CD14-positive monocyte (primary cell): ENCODE measurements at regions not wholly inside any gene's neighbourhood (a gene's known extent, or its start where the extent isn't known, plus 50 kb on each side); places are given as distances from the start of the nearest gene placed in this dataset.
A peak's percentile ranks its signal among the peaks of the same experiment; 100 is the strongest.
"Not testable (repeated sequence)": the region's sequence is repeated elsewhere in the genome, so short reads cannot be mapped to it uniquely, and the experiment has no call there.

Source experiments
- DNase-seq, 3 donors: peaks; one replicate each; pipeline ENCODE4 v3.0.0-alpha.2; 2011 to 2022
- H2AFZ ChIP-seq: 2 replicates; pipeline ENCODE4 v1.6.0; 2012; ENCODE audit warnings: mild to moderate bottlenecking, low read depth, low read length, inconsistent platforms; ENCODE audit not compliant: insufficient read depth, poor library complexity, severe bottlenecking
- H3K27ac ChIP-seq, 2 donors: 1 replicate in 1 of 2; 2 replicates in 1 of 2; pipeline ENCODE4 v1.5.1; 2012 to 2013; ENCODE audit warnings: low read length in 2 of 2, control low read depth in 1 of 2, inconsistent platforms in 1 of 2, low read depth in 1 of 2, mild to moderate bottlenecking in 1 of 2
- H3K27me3 ChIP-seq, 2 donors: one replicate each; pipeline versions ENCODE4 v1.6.0 to v1.6.1; 2011 to 2013; ENCODE audit warnings: low read length in 2 of 2; ENCODE audit not compliant: control insufficient read depth in 2 of 2, insufficient read depth in 2 of 2
- H3K36me3 ChIP-seq, 2 donors: replicated peaks in 1 of 2; 1 replicate in 1 of 2; 2 replicates in 1 of 2; pipeline versions ENCODE4 v1.5.1 to v1.6.1; 2012 to 2013; ENCODE audit warnings: low read length in 2 of 2, control low read depth in 1 of 2, inconsistent platforms in 1 of 2, mild to moderate bottlenecking in 1 of 2; ENCODE audit not compliant: insufficient read depth in 2 of 2, control insufficient read depth in 1 of 2
- H3K4me1 ChIP-seq, 2 donors: 1 replicate in 1 of 2; 2 replicates in 1 of 2; pipeline versions ENCODE4 v1.5.1 to v1.6.1; 2012 to 2013; ENCODE audit warnings: low read length in 2 of 2, control low read depth in 1 of 2, inconsistent platforms in 1 of 2, mild to moderate bottlenecking in 1 of 2, moderate library complexity in 1 of 2; ENCODE audit not compliant: insufficient read depth in 2 of 2, control insufficient read depth in 1 of 2
- H3K4me2 ChIP-seq: replicated peaks from 2 replicates; pipeline ENCODE3; 2012; ENCODE audit warnings: low read length, moderate library complexity, mild to moderate bottlenecking; ENCODE audit not compliant: poor library complexity, severe bottlenecking; ENCODE audit errors: extremely low read depth
- H3K4me3 ChIP-seq, 3 experiments: fragments of 200-600 bp in 1 of 3; sonication (generic) in 1 of 3; replicated peaks in 1 of 3; 1 replicate in 2 of 3; 2 replicates in 1 of 3; pipeline ENCODE4 v1.5.1; 2011 to 2013; ENCODE audit warnings: low read length in 3 of 3, mild to moderate bottlenecking in 3 of 3, control low read depth in 2 of 3, low read depth in 2 of 3, inconsistent platforms in 1 of 3, moderate library complexity in 1 of 3
- H3K79me2 ChIP-seq: 2 replicates; pipeline ENCODE4 v1.6.0; 2012; ENCODE audit warnings: mild to moderate bottlenecking, control low read depth, inconsistent platforms, low read length, moderate library complexity; ENCODE audit not compliant: insufficient read depth
- H3K9ac ChIP-seq: 2 replicates; pipeline ENCODE4 v1.6.0; 2017; ENCODE audit warnings: low read length, mild to moderate bottlenecking; ENCODE audit not compliant: insufficient read depth, poor library complexity, severe bottlenecking
- H3K9me3 ChIP-seq, 2 donors: replicated peaks in 1 of 2; 1 replicate in 1 of 2; 2 replicates in 1 of 2; pipeline versions ENCODE4 v1.5.1 to v1.6.1; 2012 to 2013; ENCODE audit warnings: low read length in 2 of 2, control low read depth in 1 of 2; ENCODE audit not compliant: control insufficient read depth in 1 of 2, insufficient read depth in 1 of 2
- H4K20me1 ChIP-seq: 2 replicates; pipeline ENCODE4 v1.6.0; 2012; ENCODE audit warnings: mild to moderate bottlenecking, low read length, control low read depth, moderate library complexity; ENCODE audit not compliant: insufficient read depth
- H3K27ac Mint-ChIP-seq, 7 donors: one replicate each; pipeline ENCODE4 v1.8.0; 2020; ENCODE audit warnings: mild to moderate bottlenecking in 7 of 7, mixed read lengths in 7 of 7, moderate library complexity in 6 of 7, inconsistent platforms in 2 of 7
- H3K27me3 Mint-ChIP-seq, 3 donors: one replicate each; pipeline ENCODE4 v1.8.0; 2021 to 2022; ENCODE audit warnings: low read depth in 3 of 3, mild to moderate bottlenecking in 3 of 3, mixed read lengths in 3 of 3, moderate library complexity in 3 of 3, inconsistent platforms in 1 of 3
- H3K36me3 Mint-ChIP-seq, 2 donors: one replicate each; pipeline ENCODE4 v1.8.0; 2020; ENCODE audit warnings: mixed read lengths in 2 of 2, inconsistent platforms in 1 of 2, mild to moderate bottlenecking in 1 of 2
- H3K4me1 Mint-ChIP-seq: one replicate; pipeline ENCODE4 v1.8.0; 2020; ENCODE audit warnings: mild to moderate bottlenecking, mixed read lengths
- H3K4me3 Mint-ChIP-seq, 2 donors: one replicate each; pipeline ENCODE4 v1.8.0; 2020; ENCODE audit warnings: mild to moderate bottlenecking in 2 of 2, mixed read lengths in 2 of 2, moderate library complexity in 1 of 2
- H3K9me3 Mint-ChIP-seq, 7 donors: one replicate each; pipeline ENCODE4 v1.8.0; 2020 to 2022; ENCODE audit warnings: mixed read lengths in 7 of 7, mild to moderate bottlenecking in 6 of 7, moderate library complexity in 6 of 7, inconsistent platforms in 2 of 7
- WGBS: methylation state at CpG from one replicate; pipeline ENCODE4 v1.1.5; 2013; ENCODE audit warnings: missing lambda C conversion rate; ENCODE audit not compliant: insufficient coverage; 5-methylcytosine and 5-hydroxymethylcytosine counted together
- intact Hi-C, 2 donors: fragments of 100-400 bp; cut with micrococcal nuclease; formaldehyde crosslinking; loops; one replicate each; pipeline versions ENCODE4 v1.15.0 to v1.15.1; 2023
- TF ChIP-seq, protein P1 (sequence below): fragments of 200-600 bp; IDR thresholded peaks from one replicate; pipeline ENCODE4 v1.8.0; 2022; ENCODE audit warnings: antibody characterized with exemption, mild to moderate bottlenecking

DNA sequence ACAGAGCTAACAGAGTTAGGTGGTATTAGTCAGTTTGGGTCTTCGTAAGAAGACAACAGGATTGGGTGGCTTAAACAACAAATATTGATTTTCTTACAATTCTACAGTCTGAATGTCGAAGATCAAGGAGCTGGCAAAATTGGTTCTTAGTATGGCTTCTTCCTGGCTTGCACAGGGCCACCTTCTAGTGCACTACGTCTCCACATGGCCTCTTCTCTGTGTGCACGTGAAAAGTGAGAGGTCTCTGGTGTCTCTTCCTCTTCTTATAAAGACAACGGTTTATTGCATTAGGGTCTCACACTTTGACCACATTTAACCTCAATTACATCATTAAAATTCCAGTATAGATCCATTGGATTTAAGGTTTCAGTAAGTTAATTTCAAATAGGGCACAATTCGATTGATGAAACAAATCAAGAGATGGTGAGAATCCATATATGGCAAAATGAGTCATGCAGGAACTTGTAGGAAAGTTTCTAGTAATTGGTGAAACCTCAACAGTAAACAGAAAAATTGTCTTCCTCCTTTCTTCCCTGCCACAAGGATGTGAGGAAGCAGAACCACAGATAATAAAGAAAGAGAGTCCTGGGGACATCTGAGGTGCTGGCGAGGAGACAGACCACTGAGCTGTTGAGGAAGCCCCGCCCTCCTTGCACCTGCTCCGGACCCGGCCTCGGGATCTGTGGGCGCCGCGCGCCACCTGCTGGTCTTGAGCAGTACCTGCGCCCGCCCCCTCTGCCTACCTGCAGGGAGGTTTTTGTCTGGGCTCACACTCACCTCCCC lies 846.7 kb downstream of the TMEM121 start:
- H3K27me3 Mint-ChIP-seq = peaks cover 0 to 1% (median 0%) of the 10 kb centered on the region in 3 donors
- H3K4me1 ChIP-seq = peaks cover 8 to 12% of the 10 kb centered on the region in 2 donors
- H3K4me3 Mint-ChIP-seq = peak overlapping the region in 1 of 2 donors; percentile 57
- no peaks in the 10 kb centered on the region for H3K79me2 ChIP-seq
- H3K36me3 ChIP-seq = no peaks in the 10 kb centered on the region
- intact Hi-C loops = no loop called here
- 0% methylated on average over 11 of the region's 17 CpGs for WGBS
- H3K4me1 Mint-ChIP-seq = peaks cover 17% of the 10 kb centered on the region
- no peaks in the 10 kb centered on the region for H3K9me3 ChIP-seq
- no peak overlapping the region for H3K4me3 ChIP-seq
- H2AFZ ChIP-seq = no peak overlapping the region
- H3K9me3 Mint-ChIP-seq = no peaks in the 10 kb centered on the region
- H3K27ac ChIP-seq = no peak overlapping the region
- H3K27me3 ChIP-seq = peaks cover 0 to 2% of the 10 kb centered on the region in 2 donors
- H3K4me2 ChIP-seq = peak overlapping the region; percentile 14
- DNase-seq = peak; percentile 23 to 41 (median 28)
- H4K20me1 ChIP-seq = no peaks in the 10 kb centered on the region
- H3K27ac Mint-ChIP-seq = no peak overlapping the region
- TF ChIP-seq, protein P1, sequence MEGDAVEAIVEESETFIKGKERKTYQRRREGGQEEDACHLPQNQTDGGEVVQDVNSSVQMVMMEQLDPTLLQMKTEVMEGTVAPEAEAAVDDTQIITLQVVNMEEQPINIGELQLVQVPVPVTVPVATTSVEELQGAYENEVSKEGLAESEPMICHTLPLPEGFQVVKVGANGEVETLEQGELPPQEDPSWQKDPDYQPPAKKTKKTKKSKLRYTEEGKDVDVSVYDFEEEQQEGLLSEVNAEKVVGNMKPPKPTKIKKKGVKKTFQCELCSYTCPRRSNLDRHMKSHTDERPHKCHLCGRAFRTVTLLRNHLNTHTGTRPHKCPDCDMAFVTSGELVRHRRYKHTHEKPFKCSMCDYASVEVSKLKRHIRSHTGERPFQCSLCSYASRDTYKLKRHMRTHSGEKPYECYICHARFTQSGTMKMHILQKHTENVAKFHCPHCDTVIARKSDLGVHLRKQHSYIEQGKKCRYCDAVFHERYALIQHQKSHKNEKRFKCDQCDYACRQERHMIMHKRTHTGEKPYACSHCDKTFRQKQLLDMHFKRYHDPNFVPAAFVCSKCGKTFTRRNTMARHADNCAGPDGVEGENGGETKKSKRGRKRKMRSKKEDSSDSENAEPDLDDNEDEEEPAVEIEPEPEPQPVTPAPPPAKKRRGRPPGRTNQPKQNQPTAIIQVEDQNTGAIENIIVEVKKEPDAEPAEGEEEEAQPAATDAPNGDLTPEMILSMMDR = peak; percentile 84
- H3K36me3 Mint-ChIP-seq = no peaks in the 10 kb centered on the region
- H3K9ac ChIP-seq = no peak overlapping the region

- not testable (repeated sequence) for H3K27ac Mint-ChIP-seq, DNase-seq
Observed at GRCh38 chr14:106373653-106374110, 847.3 kb downstream of the TMEM121 start.

More at GRCh38 chr14:106373653-106374110, 847.3 kb downstream of the TMEM121 start:
- H3K9me3 ChIP-seq, H2AFZ ChIP-seq, H3K9ac ChIP-seq, H3K27ac ChIP-seq, H3K27me3 ChIP-seq, H3K79me2 ChIP-seq, H3K27me3 Mint-ChIP-seq, H3K9me3 Mint-ChIP-seq, H4K20me1 ChIP-seq, intact Hi-C loops, H3K36me3 Mint-ChIP-seq, H3K36me3 ChIP-seq, H3K4me3 ChIP-seq: not testable (repeated sequence)
- Histone ChIP-seq H3K4me2 (peak overlapping the region; percentile 14), H3K4me1 (peaks cover 8 to 12% of the 10 kb centered on the region in 2 donors)
- TF ChIP-seq, protein P1 = peak; percentile 47
- Mint-ChIP-seq H3K4me1 (peaks cover 17% of the 10 kb centered on the region), H3K4me3 (peak overlapping the region in 1 of 2 donors; percentile 57)
- WGBS = 61% methylated on average over 3 of the region's 13 CpGs
